Uterus (tissue), 3 donors: ENCODE measurements at regions not wholly inside any gene's neighbourhood (a gene's known extent, or its start where the extent isn't known, plus 50 kb on each side); places are given as distances from the start of the nearest gene placed in this dataset.

Experiments used
- DNase-seq, 2 donors: peaks; one replicate each; pipeline ENCODE4 v3.0.0-alpha.2; 2019 to 2020
- H3K27ac ChIP-seq, 2 donors: fragments of 200-600 bp; sonication (generic); 1 replicate in 1 of 2; 2 replicates in 1 of 2; pipeline ENCODE4 v1.5.1; 2016 to 2018
- H3K27me3 ChIP-seq, 2 donors: fragments of 200-600 bp; sonication (generic); one replicate each; pipeline ENCODE4 v1.5.1; 2018 to 2019; ENCODE audit warnings: control low read depth in 1 of 2
- H3K36me3 ChIP-seq, 2 donors: fragments of 200-600 bp; sonication (generic); one replicate each; pipeline ENCODE4 v1.5.1; 2019; ENCODE audit warnings: control low read depth in 1 of 2
- H3K4me1 ChIP-seq, 2 donors: fragments of 200-600 bp; sonication (generic); one replicate each; pipeline ENCODE4 v1.5.1; 2018 to 2019; ENCODE audit warnings: control low read depth in 1 of 2
- H3K4me3 ChIP-seq, 2 donors: fragments of 200-600 bp; sonication (generic); 1 replicate in 1 of 2; 2 replicates in 1 of 2; pipeline ENCODE4 v1.5.1; 2018 to 2019; ENCODE audit warnings: mild to moderate bottlenecking in 1 of 2
- H3K9me3 ChIP-seq, 2 donors: fragments of 200-600 bp; sonication (generic); one replicate each; pipeline ENCODE4 v1.5.1; 2019; ENCODE audit warnings: control low read depth in 1 of 2
- POLR2A ChIP-seq, 2 donors: fragments of 450-650 bp; IDR thresholded peaks; one replicate each; pipeline ENCODE4 v1.6.1; 2016; ENCODE audit warnings: antibody characterized with exemption in 2 of 2, mild to moderate bottlenecking in 1 of 2, moderate library complexity in 1 of 2
- intact Hi-C: fragments of 100-400 bp; cut with DNase I; formaldehyde crosslinking; loops from one replicate; pipeline ENCODE4 v1.15.1; 2023; ENCODE audit warnings: low total_unique reads
- TF ChIP-seq, protein P1 (sequence below), 4 experiments: fragments of 200-600 bp in 2 of 4; fragments of 450-650 bp in 2 of 4; sonication (generic) in 2 of 4; IDR thresholded peaks; one replicate each; pipeline ENCODE4 v1.5.1; 2016 to 2019; ENCODE audit warnings: antibody characterized with exemption in 4 of 4, mild to moderate bottlenecking in 2 of 4, moderate library complexity in 1 of 4
- donor health status: DM: yes; HTN: yes; CAD: no.

DNA sequence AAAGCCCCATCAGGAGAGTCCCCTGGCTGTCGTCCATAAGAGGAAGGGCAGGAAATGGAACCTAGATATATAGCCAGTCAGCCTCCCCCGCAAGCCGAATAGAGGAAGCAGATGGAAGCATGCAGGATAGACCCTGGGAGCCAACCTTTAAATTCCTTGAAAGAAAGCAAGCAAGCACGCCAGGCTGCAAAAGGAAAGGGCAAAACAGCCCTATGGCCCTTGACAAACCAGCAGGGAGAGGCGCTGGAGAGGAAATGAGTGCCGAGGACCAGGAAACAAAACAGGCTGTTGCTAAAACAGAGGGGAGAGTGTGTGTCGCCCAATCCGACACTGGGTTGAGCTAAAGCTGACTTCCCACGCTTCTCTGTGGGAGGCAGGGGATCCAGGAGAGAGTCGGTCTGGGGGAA, 203.5 kb upstream of the MTNR1B start:
- H3K27ac ChIP-seq, result peak overlapping the region in 1 of 2 donors; percentile 39
- peak; percentile 25 to 44 for DNase-seq
- no peak for TF ChIP-seq POLR2A (IDR thresholded peaks at IDR 0.05)
- TF ChIP-seq, protein P1, sequence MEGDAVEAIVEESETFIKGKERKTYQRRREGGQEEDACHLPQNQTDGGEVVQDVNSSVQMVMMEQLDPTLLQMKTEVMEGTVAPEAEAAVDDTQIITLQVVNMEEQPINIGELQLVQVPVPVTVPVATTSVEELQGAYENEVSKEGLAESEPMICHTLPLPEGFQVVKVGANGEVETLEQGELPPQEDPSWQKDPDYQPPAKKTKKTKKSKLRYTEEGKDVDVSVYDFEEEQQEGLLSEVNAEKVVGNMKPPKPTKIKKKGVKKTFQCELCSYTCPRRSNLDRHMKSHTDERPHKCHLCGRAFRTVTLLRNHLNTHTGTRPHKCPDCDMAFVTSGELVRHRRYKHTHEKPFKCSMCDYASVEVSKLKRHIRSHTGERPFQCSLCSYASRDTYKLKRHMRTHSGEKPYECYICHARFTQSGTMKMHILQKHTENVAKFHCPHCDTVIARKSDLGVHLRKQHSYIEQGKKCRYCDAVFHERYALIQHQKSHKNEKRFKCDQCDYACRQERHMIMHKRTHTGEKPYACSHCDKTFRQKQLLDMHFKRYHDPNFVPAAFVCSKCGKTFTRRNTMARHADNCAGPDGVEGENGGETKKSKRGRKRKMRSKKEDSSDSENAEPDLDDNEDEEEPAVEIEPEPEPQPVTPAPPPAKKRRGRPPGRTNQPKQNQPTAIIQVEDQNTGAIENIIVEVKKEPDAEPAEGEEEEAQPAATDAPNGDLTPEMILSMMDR (IDR thresholded peaks at IDR 0.05), result no peak
- no peaks in the 10 kb centered on the region for H3K27me3 ChIP-seq
- H3K4me3 ChIP-seq, result no peak overlapping the region
- no peaks in the 10 kb centered on the region for H3K36me3 ChIP-seq
- no peaks in the 10 kb centered on the region for H3K9me3 ChIP-seq
- intact Hi-C loops, result no loop called here
- no peaks in the 10 kb centered on the region for H3K4me1 ChIP-seq

DNA sequence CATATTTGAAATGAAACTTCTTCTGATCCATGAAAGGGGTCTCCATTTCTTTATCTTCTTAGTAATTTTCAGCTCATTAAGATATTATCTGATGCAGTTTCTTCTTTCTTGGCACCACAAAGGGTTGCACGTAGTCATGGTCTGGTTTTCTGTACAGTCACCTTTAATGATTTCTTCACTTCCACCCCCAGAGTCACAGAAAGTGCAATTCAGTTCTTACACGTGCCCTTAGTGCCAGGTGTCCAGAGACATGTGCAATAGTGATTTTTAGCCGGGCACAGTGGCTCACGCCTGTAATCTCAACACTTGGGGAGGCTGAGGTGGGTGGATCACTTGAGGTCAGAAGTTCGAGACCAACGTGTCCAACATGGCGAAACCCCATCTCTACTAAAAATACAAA, 202.8 kb upstream of the MTNR1B start:
- H3K27me3 ChIP-seq, result no peaks in the 10 kb centered on the region
- H3K27ac ChIP-seq, result peak overlapping the region in 1 of 2 donors; percentile 39
- no peak for TF ChIP-seq POLR2A (IDR thresholded peaks at IDR 0.05)
- TF ChIP-seq, protein P1 (IDR thresholded peaks at IDR 0.05), result no peak
- H3K9me3 ChIP-seq, result no peaks in the 10 kb centered on the region
- no peak for DNase-seq
- intact Hi-C loops, result no loop called here
- H3K4me1 ChIP-seq, result no peaks in the 10 kb centered on the region
- H3K4me3 ChIP-seq, result no peak overlapping the region
- H3K36me3 ChIP-seq, result no peaks in the 10 kb centered on the region

DNA sequence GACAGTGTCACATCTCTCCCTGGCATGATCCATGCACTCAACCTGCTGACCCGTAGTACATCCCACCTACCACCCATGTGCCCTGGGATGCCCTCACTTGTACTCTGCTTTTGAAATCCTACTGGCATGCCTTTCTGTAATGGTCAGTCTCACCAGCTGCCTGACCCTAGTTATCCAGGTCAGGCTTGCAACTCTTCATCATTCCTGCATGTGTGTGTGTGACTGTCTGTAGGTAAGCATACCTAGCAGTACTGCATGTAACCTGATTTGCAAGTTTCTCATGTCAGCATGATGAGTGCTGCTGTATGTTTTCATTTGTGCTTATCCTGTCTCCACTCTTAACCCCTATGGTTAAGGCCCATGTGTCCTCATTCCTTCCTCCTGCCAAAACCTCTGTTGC, 202.0 kb upstream of the MTNR1B start:
- Histone ChIP-seq H3K36me3 (no peaks in the 10 kb centered on the region), H3K27me3 (no peaks in the 10 kb centered on the region), H3K4me1 (no peaks in the 10 kb centered on the region), H3K4me3 (no peak overlapping the region), H3K9me3 (no peaks in the 10 kb centered on the region), H3K27ac (no peak overlapping the region)
- DNase-seq, result no peak
- TF ChIP-seq, protein P1 (IDR thresholded peaks at IDR 0.05), result no peak
- TF ChIP-seq POLR2A (IDR thresholded peaks at IDR 0.05), result no peak
- intact Hi-C loops, result no loop called here

DNA sequence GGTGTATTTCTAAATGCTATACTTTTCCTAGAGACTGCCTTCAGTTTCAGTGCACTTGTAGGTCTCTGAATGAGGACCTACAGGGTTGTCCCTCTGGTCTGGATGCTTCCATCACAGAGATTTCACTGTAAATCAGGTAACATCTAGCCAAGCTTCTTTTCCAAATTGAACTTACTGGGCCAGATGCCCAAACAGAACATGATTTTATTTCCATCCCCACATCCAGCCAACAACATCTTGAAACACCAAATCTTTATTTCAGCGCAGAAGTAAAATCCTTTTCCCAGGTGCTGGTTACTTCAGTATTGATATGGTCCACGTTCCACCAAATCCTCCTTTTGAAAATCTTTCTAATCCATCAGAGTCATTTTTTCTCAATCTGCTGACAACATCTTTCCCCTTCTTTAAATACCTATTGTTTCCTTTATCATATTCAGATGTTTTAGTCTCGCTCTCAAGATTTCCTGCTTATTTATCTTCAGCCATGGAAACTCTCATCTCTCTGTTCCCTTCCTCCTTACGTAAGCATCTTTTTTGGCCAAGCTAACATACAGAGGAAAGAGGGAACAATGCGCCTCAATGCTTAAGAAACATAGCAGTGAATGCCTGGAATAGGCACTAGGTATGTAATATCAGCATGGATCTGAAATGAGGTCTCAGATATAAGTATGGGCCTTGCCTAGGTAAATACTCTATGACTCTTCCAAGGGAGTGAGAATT, 201.2 kb upstream of the MTNR1B start:
- H3K4me1 ChIP-seq, result no peaks in the 10 kb centered on the region
- intact Hi-C loops, result no loop called here
- no peaks in the 10 kb centered on the region for H3K27me3 ChIP-seq
- H3K36me3 ChIP-seq, result no peaks in the 10 kb centered on the region
- no peaks in the 10 kb centered on the region for H3K9me3 ChIP-seq
- no peak overlapping the region for H3K4me3 ChIP-seq
- no peak for TF ChIP-seq POLR2A (IDR thresholded peaks at IDR 0.05)
- DNase-seq, result no peak
- H3K27ac ChIP-seq, result no peak overlapping the region

DNA sequence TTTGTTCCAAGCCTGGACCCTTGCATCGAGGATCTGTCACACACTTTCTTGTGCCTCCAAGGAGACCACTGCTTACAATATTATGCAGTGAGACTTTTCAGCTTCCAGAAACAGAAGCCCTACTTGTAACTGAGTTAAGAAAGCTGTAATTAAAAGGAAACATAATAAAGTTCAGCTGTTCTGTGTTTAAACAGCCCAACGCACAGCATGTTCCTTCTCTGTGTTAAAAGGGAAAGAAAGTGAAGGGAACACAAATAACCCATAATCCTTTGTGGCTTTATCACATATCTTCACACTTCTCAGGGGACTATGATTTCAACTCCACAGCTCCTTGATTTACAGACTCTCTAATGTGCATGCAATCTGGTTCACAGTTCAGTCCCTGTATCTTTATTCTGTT, 200.3 kb upstream of the MTNR1B start:
- Histone ChIP-seq H3K4me1 (no peaks in the 10 kb centered on the region), H3K4me3 (no peak overlapping the region), H3K27me3 (no peaks in the 10 kb centered on the region), H3K27ac (no peak overlapping the region), H3K9me3 (no peaks in the 10 kb centered on the region), H3K36me3 (no peaks in the 10 kb centered on the region)
- intact Hi-C loops, result no loop called here
- no peak for TF ChIP-seq POLR2A (IDR thresholded peaks at IDR 0.05)
- TF ChIP-seq, protein P1 (IDR thresholded peaks at IDR 0.05), result no peak
- DNase-seq, result no peak
